GM21723 (cell line): ENCODE measurements at regions not wholly inside any gene's neighbourhood (a gene's known extent, or its start where the extent isn't known, plus 50 kb on each side); places are given as distances from the start of the nearest gene placed in this dataset.

ENCODE experiments used
- ATAC-seq: cut with Tn5 transposase; IDR thresholded peaks from one replicate; pipeline ENCODE4 v1.9.1; 2021; ENCODE audit warnings: mild to moderate bottlenecking, moderate library complexity; ENCODE audit not compliant: unreplicated experiment

- ATAC-seq = no peak
Measured at GRCh38 chr5:54746777-54747398, 229.3 kb downstream of the SNX18 start.

GRCh38 chr5:54746346-54746745 is 228.8 kb downstream of the SNX18 start:
- ATAC-seq = no peak

- no peak for ATAC-seq
Measured at GRCh38 chr5:54745599-54745998, 228.0 kb downstream of the SNX18 start.

- ATAC-seq = peak; percentile 89
Measured at GRCh38 chr5:54743997-54744788, 226.6 kb downstream of the SNX18 start.

GRCh38 chr5:54743581-54743980 is 226.0 kb downstream of the SNX18 start:
- ATAC-seq = no peak

- no peak for ATAC-seq
Measured at GRCh38 chr5:54742417-54742891, 224.9 kb downstream of the SNX18 start.

GRCh38 chr5:54741711-54742110 is 224.2 kb downstream of the SNX18 start:
- ATAC-seq = no peak

GRCh38 chr5:54740141-54740540 is 222.6 kb downstream of the SNX18 start:
- ATAC-seq = no peak

- no peak for ATAC-seq
Measured at GRCh38 chr5:54739371-54739770, 221.8 kb downstream of the SNX18 start.

GRCh38 chr5:54738973-54739367 is 221.4 kb downstream of the SNX18 start:
- ATAC-seq = no peak

GRCh38 chr5:54738118-54738972 is 220.8 kb downstream of the SNX18 start:
- no peak for ATAC-seq

- no peak for ATAC-seq
Measured at GRCh38 chr5:54736003-54736797, 218.6 kb downstream of the SNX18 start.

GRCh38 chr5:54733101-54733500 is 215.5 kb downstream of the SNX18 start:
- ATAC-seq = no peak

- no peak for ATAC-seq
Measured at GRCh38 chr5:54732108-54732507, 214.5 kb downstream of the SNX18 start.

GRCh38 chr5:54728588-54728915 is 211.0 kb downstream of the SNX18 start:
- no peak for ATAC-seq

- no peak for ATAC-seq
Measured at GRCh38 chr5:54727874-54728587, 210.5 kb downstream of the SNX18 start.

- ATAC-seq = no peak
Measured at GRCh38 chr5:54725391-54726280, 208.1 kb downstream of the SNX18 start.

GRCh38 chr5:54722846-54723433 is 205.4 kb downstream of the SNX18 start:
- no peak for ATAC-seq
